ENCODE measurements at regions not wholly inside any gene's neighbourhood (a gene's known extent, or its start where the extent isn't known, plus 50 kb on each side); places are given as distances from the start of the nearest gene placed in this dataset.

GRCh38 chr6:21845439-21846140 lies 252.0 kb downstream of the SOX4 start:
- intact Hi-C loops (cut with DNase I; ENCODE audit: low total_unique reads): no loop called here
- no peak for DNase-seq
- TF ChIP-seq POLR2AphosphoS5 (IDR thresholded peaks at IDR 0.05): no peak
- TF ChIP-seq, protein P1, sequence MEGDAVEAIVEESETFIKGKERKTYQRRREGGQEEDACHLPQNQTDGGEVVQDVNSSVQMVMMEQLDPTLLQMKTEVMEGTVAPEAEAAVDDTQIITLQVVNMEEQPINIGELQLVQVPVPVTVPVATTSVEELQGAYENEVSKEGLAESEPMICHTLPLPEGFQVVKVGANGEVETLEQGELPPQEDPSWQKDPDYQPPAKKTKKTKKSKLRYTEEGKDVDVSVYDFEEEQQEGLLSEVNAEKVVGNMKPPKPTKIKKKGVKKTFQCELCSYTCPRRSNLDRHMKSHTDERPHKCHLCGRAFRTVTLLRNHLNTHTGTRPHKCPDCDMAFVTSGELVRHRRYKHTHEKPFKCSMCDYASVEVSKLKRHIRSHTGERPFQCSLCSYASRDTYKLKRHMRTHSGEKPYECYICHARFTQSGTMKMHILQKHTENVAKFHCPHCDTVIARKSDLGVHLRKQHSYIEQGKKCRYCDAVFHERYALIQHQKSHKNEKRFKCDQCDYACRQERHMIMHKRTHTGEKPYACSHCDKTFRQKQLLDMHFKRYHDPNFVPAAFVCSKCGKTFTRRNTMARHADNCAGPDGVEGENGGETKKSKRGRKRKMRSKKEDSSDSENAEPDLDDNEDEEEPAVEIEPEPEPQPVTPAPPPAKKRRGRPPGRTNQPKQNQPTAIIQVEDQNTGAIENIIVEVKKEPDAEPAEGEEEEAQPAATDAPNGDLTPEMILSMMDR (IDR thresholded peaks at IDR 0.05 in 8 of 11, conservative IDR thresholded peaks at IDR 0.05 in 3 of 11): no peak
- TF ChIP-seq POLR2A (IDR thresholded peaks at IDR 0.05): no peak
- 83 to 89% (median 87%) methylated on average over 6 of the region's 6 CpGs for WGBS, 5 donors
- H3K4me1 ChIP-seq: peaks cover 0 to 22% (median 6%) of the 10 kb centered on the region in 6 donors
- no peak overlapping the region for H3K27ac ChIP-seq
- H3K36me3 ChIP-seq: no peaks in the 10 kb centered on the region
- H3K4me3 ChIP-seq: no peak overlapping the region
- no peaks in the 10 kb centered on the region for H3K9me3 ChIP-seq
- peaks cover 0 to 3% (median 0%) of the 10 kb centered on the region in 7 donors for H3K27me3 ChIP-seq (replicated peaks in 1 of 7)

- no peak overlapping the region for H3K4me3 ChIP-seq
- 11 to 28% (median 13%) methylated on average over 12 of the region's 12 CpGs for WGBS, 5 donors
- no peak overlapping the region for H3K27ac ChIP-seq
- no peaks in the 10 kb centered on the region for H3K9me3 ChIP-seq
- H3K27me3 ChIP-seq (replicated peaks in 1 of 7): peaks cover 0 to 3% (median 0%) of the 10 kb centered on the region in 7 donors
- DNase-seq: no peak
- H3K4me1 ChIP-seq: peaks cover 0 to 22% (median 6%) of the 10 kb centered on the region in 6 donors
- no peaks in the 10 kb centered on the region for H3K36me3 ChIP-seq
- TF ChIP-seq POLR2A (IDR thresholded peaks at IDR 0.05) (no peak), POLR2AphosphoS5 (IDR thresholded peaks at IDR 0.05) (no peak)
- TF ChIP-seq, protein P1 (IDR thresholded peaks at IDR 0.05 in 8 of 11, conservative IDR thresholded peaks at IDR 0.05 in 3 of 11): no peak
- intact Hi-C loops (cut with DNase I; ENCODE audit: low total_unique reads): no loop called here
Observed at GRCh38 chr6:21846541-21847451, 253.2 kb downstream of the SOX4 start.

- Histone ChIP-seq H3K9me3 (no peaks in the 10 kb centered on the region), H3K27me3 (replicated peaks in 1 of 7) (peaks cover 0 to 3% (median 0%) of the 10 kb centered on the region in 7 donors), H3K27ac (no peak overlapping the region), H3K4me1 (peaks cover 0 to 22% (median 6%) of the 10 kb centered on the region in 6 donors), H3K4me3 (no peak overlapping the region), H3K36me3 (no peaks in the 10 kb centered on the region)
- intact Hi-C loops (cut with DNase I; ENCODE audit: low total_unique reads): no loop called here
- TF ChIP-seq POLR2AphosphoS5 (IDR thresholded peaks at IDR 0.05) (no peak), POLR2A (IDR thresholded peaks at IDR 0.05) (no peak)
- TF ChIP-seq, protein P1 (IDR thresholded peaks at IDR 0.05 in 8 of 11, conservative IDR thresholded peaks at IDR 0.05 in 3 of 11): no peak
- 64 to 85% (median 74%) methylated on average over 5 of the region's 5 CpGs for WGBS, 5 donors
- DNase-seq: no peak
Observed at GRCh38 chr6:21847711-21848480, 254.3 kb downstream of the SOX4 start.
